HFFc6 (cell line): ENCODE measurements at regions not wholly inside any gene's neighbourhood (a gene's known extent, or its start where the extent isn't known, plus 50 kb on each side); places are given as distances from the start of the nearest gene placed in this dataset.
A peak's percentile ranks its signal among the peaks of the same experiment; 100 is the strongest.

Experiments
- DNase-seq: peaks from one replicate; pipeline ENCODE4 v3.0.0-alpha.2; 2018
- H3K27ac Mint-ChIP-seq: 2 replicates; pipeline ENCODE4 v1.8.0; 2020; ENCODE audit warnings: mild to moderate bottlenecking, mixed read lengths
- H3K27me3 Mint-ChIP-seq: 2 replicates; pipeline ENCODE4 v1.8.0; 2021; ENCODE audit warnings: mild to moderate bottlenecking, moderate library complexity, mixed read lengths; ENCODE audit not compliant: insufficient read depth
- H3K36me3 Mint-ChIP-seq: 2 replicates; pipeline ENCODE4 v1.8.0; 2021; ENCODE audit warnings: low read depth, mixed read lengths
- H3K4me1 Mint-ChIP-seq: 2 replicates; pipeline ENCODE4 v1.8.0; 2020; ENCODE audit warnings: low read depth, mixed read lengths
- H3K4me3 Mint-ChIP-seq: 2 replicates; pipeline ENCODE4 v1.8.0; 2020; ENCODE audit warnings: mild to moderate bottlenecking, moderate library complexity, mixed read lengths
- H3K9me3 Mint-ChIP-seq: 2 replicates; pipeline ENCODE4 v1.8.0; 2020; ENCODE audit warnings: mild to moderate bottlenecking, mixed read lengths
- TF ChIP-seq, protein P1 (sequence below): fragments of 200-600 bp; sonication (generic); IDR thresholded peaks from 2 replicates; pipeline ENCODE4 v1.5.0; 2021; ENCODE audit warnings: antibody characterized with exemption, mild to moderate bottlenecking

DNA sequence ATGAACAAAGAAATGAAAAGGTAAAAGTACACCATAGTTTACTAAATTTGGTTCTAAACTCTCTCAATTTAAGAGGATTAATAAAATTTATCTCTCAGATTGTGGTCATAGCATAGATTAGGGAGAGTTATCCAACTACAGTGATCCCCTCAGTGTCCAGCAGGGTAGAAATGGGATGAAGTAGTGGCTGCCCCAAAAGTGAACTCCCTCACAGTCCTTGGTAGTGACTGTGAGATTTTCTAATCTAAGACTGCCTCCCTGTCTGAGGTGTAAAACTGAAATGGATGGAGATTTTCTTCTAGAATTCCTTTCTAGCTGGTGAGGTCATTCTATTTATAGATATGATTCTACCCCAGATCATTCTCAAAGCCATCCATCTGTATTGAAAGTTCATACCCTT, 455.5 kb downstream of the ACTL7B start:
- H3K4me1 Mint-ChIP-seq = no peaks in the 10 kb centered on the region
- H3K9me3 Mint-ChIP-seq = no peaks in the 10 kb centered on the region
- no peak overlapping the region for H3K4me3 Mint-ChIP-seq
- no peak for DNase-seq
- H3K27ac Mint-ChIP-seq = no peak overlapping the region
- peaks cover 4% of the 10 kb centered on the region for H3K27me3 Mint-ChIP-seq
- TF ChIP-seq, protein P1, sequence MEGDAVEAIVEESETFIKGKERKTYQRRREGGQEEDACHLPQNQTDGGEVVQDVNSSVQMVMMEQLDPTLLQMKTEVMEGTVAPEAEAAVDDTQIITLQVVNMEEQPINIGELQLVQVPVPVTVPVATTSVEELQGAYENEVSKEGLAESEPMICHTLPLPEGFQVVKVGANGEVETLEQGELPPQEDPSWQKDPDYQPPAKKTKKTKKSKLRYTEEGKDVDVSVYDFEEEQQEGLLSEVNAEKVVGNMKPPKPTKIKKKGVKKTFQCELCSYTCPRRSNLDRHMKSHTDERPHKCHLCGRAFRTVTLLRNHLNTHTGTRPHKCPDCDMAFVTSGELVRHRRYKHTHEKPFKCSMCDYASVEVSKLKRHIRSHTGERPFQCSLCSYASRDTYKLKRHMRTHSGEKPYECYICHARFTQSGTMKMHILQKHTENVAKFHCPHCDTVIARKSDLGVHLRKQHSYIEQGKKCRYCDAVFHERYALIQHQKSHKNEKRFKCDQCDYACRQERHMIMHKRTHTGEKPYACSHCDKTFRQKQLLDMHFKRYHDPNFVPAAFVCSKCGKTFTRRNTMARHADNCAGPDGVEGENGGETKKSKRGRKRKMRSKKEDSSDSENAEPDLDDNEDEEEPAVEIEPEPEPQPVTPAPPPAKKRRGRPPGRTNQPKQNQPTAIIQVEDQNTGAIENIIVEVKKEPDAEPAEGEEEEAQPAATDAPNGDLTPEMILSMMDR = peak; percentile 26; the same call in 1 of the 2 replicates
- H3K36me3 Mint-ChIP-seq = no peaks in the 10 kb centered on the region

DNA sequence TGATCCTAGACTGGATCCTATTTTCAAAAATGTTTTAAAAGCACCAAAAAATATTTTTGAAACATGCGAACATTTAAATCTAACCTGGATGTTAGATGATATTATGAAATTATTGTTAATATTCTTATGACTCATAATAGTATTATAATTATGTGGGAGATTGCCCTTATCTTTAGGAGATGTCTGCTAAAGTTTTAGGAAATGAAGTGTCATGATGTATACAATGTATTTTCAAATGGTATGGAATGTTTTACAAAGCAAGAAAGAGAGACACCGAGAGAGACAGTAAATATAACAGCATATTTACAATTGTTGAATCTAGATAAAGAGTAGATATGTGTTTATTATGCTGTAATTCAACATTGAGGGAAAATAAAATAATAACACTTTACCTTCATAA, 455.9 kb downstream of the ACTL7B start:
- Mint-ChIP-seq H3K36me3 (no peaks in the 10 kb centered on the region), H3K4me3 (no peak overlapping the region), H3K27ac (no peak overlapping the region), H3K9me3 (no peaks in the 10 kb centered on the region), H3K4me1 (no peaks in the 10 kb centered on the region), H3K27me3 (peaks cover 2% of the 10 kb centered on the region; the same call in 1 of the 2 replicates)
- no peak for DNase-seq
- TF ChIP-seq, protein P1 = no peak

DNA sequence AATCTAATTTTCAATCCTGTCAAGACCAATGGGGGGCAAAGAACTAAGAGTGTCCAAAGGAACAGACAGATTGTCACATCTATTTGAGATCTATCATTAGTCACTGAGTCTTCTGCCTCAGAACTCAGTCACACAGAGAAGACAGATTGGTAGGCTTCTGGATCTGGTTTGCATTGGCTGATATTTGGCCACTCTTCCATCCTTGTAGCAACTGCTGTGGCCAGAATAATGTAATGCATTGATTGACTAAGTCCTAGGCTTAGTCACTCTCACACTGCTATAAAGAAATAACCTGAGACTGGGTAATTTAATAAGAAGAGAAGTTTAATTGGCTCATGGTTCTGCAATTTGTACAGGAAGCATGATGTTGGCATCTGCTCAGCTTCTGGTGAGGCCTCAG, 458.5 kb downstream of the ACTL7B start:
- TF ChIP-seq, protein P1 = no peak
- H3K27me3 Mint-ChIP-seq = no peaks in the 10 kb centered on the region; the same call in 1 of the 2 replicates
- H3K27ac Mint-ChIP-seq = no peak overlapping the region
- no peaks in the 10 kb centered on the region for H3K36me3 Mint-ChIP-seq
- no peak overlapping the region for H3K4me3 Mint-ChIP-seq
- no peak for DNase-seq
- no peaks in the 10 kb centered on the region for H3K4me1 Mint-ChIP-seq
- no peaks in the 10 kb centered on the region for H3K9me3 Mint-ChIP-seq

DNA sequence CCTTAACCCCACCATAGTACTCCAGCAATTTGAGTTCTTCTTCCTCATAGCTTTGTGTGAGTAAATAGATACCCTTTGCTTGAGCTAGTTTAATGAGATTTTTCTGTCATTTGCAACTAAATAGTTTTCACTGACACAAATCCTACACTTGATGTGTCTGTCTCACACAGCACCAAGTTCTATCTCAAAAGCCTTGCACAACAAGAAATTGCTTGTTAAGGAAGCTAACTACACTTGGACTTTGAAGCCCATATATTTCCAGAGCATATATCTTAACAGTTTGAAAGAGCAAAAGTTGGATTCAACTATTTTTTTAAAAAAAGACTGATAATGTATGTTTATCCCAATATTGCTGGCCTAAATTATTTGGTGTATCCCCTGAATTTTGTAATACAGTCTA, 459.2 kb downstream of the ACTL7B start:
- Mint-ChIP-seq H3K36me3 (no peaks in the 10 kb centered on the region), H3K4me3 (no peak overlapping the region), H3K27me3 (no peaks in the 10 kb centered on the region; the same call in 1 of the 2 replicates), H3K27ac (no peak overlapping the region), H3K9me3 (no peaks in the 10 kb centered on the region), H3K4me1 (no peaks in the 10 kb centered on the region)
- no peak for DNase-seq
- TF ChIP-seq, protein P1 = no peak

DNA sequence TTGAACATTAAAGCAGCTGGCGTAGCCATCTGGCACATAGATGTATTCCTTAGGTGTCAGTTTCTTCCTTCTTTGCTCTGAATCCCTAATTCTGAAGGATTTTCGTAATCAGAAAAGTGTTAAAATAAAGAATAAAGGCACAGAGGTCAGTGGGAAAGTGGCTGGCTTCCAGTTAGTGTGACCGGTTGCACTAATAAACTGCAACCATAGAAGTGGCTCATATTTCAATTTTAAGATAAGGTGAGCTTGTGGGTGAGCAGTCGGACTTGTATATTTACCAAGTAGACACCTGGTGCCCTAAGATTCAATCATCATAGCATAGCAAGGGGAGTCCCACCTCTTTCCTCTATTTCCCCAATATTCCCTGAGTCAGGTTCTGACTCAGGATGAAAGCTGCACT, 459.6 kb downstream of the ACTL7B start:
- no peaks in the 10 kb centered on the region for H3K9me3 Mint-ChIP-seq

More for the DNA sequence above, 459.6 kb downstream of the ACTL7B start:
- TF ChIP-seq, protein P1 = no peak
- DNase-seq = no peak
- H3K4me3 Mint-ChIP-seq = no peak overlapping the region
- no peaks in the 10 kb centered on the region for H3K4me1 Mint-ChIP-seq
- H3K36me3 Mint-ChIP-seq = no peaks in the 10 kb centered on the region
- H3K27ac Mint-ChIP-seq = no peak overlapping the region
- H3K27me3 Mint-ChIP-seq = no peaks in the 10 kb centered on the region; the same call in 1 of the 2 replicates
